ENCODE measurements at regions not wholly inside any gene's neighbourhood (a gene's known extent, or its start where the extent isn't known, plus 50 kb on each side); places are given as distances from the start of the nearest gene placed in this dataset.

DNA sequence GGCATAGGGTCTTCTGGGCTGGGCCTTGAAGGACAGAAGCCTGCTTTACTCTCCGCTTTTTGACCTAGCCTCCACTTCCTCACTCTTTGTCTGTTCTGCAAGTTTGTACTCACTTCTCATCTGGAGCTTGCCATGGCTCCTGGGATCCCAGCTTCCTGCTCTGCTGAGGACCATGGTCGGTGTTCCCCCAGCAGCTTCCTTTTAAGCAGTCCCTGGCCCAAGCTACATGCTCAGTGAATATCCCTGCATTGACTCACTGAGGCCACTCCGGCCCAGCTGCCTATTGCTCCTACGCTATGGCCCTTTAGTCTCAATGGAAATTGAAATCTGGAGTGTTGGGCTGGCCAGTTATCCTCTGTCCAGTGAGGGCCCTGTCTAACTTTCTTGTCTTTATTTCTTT, 427.7 kb downstream of the RPS24 start:
- POLR2A ChIA-PET = no interaction called here
- Histone ChIP-seq H3K9me3 (no peaks in the 10 kb centered on the region), H3K79me2 (ENCODE audit: insufficient read depth) (no peaks in the 10 kb centered on the region), H3F3A (replicated peaks; ENCODE audit: insufficient read depth) (peaks cover 10% of the 10 kb centered on the region), H3K4me3 (ENCODE audit: low read depth in 2 of 2, low read length in 1 of 2) (no peak overlapping the region), H3K27ac (ENCODE audit: low read depth in 2 of 2, low read length in 1 of 2) (no peak overlapping the region; a peak in 1 of 4 replicates), H3K36me3 (replicated peaks in 1 of 2; ENCODE audit: control insufficient read depth in 1 of 2, insufficient read depth in 2 of 2, low read length in 1 of 2) (no peaks in the 10 kb centered on the region), H3K9ac (no peak overlapping the region), H3K4me1 (ENCODE audit: control insufficient read depth in 1 of 2, insufficient read depth in 2 of 2, low read depth in 1 of 2, low read length in 1 of 2) (peaks cover 0 to 26% of the 10 kb centered on the region in 2 experiments), H3K4me2 (no peak overlapping the region), H4K20me1 (ENCODE audit: insufficient read depth) (no peaks in the 10 kb centered on the region), H2AFZ (ENCODE audit: low read depth) (no peak overlapping the region), H3K9me2 (no peaks in the 10 kb centered on the region), H3K27me3 (ENCODE audit: insufficient read depth) (no peaks in the 10 kb centered on the region)
- DNase-seq = no peak
- CTCF ChIA-PET = interaction anchor here (0.7 kb wide), 1 partner anchor 51 kb away, joined by 3 read pairs; no protein-coding TSS in a partner anchor
- TF ChIP-seq FOSL2 (IDR thresholded peaks at IDR 0.05; ENCODE audit: borderline replicate concordance, low read depth) (no peak), TAF1 (IDR thresholded peaks at IDR 0.05; ENCODE audit: borderline replicate concordance, low read depth, low read length) (no peak), RFX5 (IDR thresholded peaks at IDR 0.05; ENCODE audit: low read length) (no peak), ELF1 (IDR thresholded peaks at IDR 0.05) (no peak), SIN3A (IDR thresholded peaks at IDR 0.05; ENCODE audit: borderline replicate concordance, low read depth, low read length) (no peak), RAD21 (IDR thresholded peaks at IDR 0.05; ENCODE audit: low read length) (no peak), NFIC (IDR thresholded peaks at IDR 0.05; ENCODE audit: borderline replicate concordance) (no peak), FOXJ3 (CRISPR knock-in tag; IDR thresholded peaks at IDR 0.05) (no peak), MXI1 (IDR thresholded peaks at IDR 0.05; ENCODE audit: low read depth, low read length) (no peak), SMC3 (IDR thresholded peaks at IDR 0.05; ENCODE audit: low read depth, low read length) (no peak), TEAD4 (IDR thresholded peaks at IDR 0.05; ENCODE audit: borderline replicate concordance, insufficient read depth) (no peak), YY1 (IDR thresholded peaks at IDR 0.05; ENCODE audit: low read depth) (no peak)
- TF ChIP-seq, protein P1, sequence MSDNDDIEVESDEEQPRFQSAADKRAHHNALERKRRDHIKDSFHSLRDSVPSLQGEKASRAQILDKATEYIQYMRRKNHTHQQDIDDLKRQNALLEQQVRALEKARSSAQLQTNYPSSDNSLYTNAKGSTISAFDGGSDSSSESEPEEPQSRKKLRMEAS (IDR thresholded peaks at IDR 0.05; ENCODE audit: low read depth) = no peak
- TF ChIP-seq, protein P2, sequence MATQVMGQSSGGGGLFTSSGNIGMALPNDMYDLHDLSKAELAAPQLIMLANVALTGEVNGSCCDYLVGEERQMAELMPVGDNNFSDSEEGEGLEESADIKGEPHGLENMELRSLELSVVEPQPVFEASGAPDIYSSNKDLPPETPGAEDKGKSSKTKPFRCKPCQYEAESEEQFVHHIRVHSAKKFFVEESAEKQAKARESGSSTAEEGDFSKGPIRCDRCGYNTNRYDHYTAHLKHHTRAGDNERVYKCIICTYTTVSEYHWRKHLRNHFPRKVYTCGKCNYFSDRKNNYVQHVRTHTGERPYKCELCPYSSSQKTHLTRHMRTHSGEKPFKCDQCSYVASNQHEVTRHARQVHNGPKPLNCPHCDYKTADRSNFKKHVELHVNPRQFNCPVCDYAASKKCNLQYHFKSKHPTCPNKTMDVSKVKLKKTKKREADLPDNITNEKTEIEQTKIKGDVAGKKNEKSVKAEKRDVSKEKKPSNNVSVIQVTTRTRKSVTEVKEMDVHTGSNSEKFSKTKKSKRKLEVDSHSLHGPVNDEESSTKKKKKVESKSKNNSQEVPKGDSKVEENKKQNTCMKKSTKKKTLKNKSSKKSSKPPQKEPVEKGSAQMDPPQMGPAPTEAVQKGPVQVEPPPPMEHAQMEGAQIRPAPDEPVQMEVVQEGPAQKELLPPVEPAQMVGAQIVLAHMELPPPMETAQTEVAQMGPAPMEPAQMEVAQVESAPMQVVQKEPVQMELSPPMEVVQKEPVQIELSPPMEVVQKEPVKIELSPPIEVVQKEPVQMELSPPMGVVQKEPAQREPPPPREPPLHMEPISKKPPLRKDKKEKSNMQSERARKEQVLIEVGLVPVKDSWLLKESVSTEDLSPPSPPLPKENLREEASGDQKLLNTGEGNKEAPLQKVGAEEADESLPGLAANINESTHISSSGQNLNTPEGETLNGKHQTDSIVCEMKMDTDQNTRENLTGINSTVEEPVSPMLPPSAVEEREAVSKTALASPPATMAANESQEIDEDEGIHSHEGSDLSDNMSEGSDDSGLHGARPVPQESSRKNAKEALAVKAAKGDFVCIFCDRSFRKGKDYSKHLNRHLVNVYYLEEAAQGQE (IDR thresholded peaks at IDR 0.05; ENCODE audit: low read depth, low read length) = no peak
- TF ChIP-seq, protein P3, sequence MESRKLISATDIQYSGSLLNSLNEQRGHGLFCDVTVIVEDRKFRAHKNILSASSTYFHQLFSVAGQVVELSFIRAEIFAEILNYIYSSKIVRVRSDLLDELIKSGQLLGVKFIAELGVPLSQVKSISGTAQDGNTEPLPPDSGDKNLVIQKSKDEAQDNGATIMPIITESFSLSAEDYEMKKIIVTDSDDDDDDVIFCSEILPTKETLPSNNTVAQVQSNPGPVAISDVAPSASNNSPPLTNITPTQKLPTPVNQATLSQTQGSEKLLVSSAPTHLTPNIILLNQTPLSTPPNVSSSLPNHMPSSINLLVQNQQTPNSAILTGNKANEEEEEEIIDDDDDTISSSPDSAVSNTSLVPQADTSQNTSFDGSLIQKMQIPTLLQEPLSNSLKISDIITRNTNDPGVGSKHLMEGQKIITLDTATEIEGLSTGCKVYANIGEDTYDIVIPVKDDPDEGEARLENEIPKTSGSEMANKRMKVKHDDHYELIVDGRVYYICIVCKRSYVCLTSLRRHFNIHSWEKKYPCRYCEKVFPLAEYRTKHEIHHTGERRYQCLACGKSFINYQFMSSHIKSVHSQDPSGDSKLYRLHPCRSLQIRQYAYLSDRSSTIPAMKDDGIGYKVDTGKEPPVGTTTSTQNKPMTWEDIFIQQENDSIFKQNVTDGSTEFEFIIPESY (IDR thresholded peaks at IDR 0.05; ENCODE audit: borderline replicate concordance, low read depth) = no peak
- TF ChIP-seq, protein P4, sequence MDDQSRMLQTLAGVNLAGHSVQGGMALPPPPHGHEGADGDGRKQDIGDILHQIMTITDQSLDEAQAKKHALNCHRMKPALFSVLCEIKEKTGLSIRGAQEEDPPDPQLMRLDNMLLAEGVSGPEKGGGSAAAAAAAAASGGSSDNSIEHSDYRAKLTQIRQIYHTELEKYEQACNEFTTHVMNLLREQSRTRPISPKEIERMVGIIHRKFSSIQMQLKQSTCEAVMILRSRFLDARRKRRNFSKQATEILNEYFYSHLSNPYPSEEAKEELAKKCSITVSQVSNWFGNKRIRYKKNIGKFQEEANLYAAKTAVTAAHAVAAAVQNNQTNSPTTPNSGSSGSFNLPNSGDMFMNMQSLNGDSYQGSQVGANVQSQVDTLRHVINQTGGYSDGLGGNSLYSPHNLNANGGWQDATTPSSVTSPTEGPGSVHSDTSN (IDR thresholded peaks at IDR 0.05) = no peak
- TF ChIP-seq, protein P5, sequence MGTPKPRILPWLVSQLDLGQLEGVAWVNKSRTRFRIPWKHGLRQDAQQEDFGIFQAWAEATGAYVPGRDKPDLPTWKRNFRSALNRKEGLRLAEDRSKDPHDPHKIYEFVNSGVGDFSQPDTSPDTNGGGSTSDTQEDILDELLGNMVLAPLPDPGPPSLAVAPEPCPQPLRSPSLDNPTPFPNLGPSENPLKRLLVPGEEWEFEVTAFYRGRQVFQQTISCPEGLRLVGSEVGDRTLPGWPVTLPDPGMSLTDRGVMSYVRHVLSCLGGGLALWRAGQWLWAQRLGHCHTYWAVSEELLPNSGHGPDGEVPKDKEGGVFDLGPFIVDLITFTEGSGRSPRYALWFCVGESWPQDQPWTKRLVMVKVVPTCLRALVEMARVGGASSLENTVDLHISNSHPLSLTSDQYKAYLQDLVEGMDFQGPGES (IDR thresholded peaks at IDR 0.05; ENCODE audit: low read depth, low read length) = no peak
- TF ChIP-seq, protein P6, sequence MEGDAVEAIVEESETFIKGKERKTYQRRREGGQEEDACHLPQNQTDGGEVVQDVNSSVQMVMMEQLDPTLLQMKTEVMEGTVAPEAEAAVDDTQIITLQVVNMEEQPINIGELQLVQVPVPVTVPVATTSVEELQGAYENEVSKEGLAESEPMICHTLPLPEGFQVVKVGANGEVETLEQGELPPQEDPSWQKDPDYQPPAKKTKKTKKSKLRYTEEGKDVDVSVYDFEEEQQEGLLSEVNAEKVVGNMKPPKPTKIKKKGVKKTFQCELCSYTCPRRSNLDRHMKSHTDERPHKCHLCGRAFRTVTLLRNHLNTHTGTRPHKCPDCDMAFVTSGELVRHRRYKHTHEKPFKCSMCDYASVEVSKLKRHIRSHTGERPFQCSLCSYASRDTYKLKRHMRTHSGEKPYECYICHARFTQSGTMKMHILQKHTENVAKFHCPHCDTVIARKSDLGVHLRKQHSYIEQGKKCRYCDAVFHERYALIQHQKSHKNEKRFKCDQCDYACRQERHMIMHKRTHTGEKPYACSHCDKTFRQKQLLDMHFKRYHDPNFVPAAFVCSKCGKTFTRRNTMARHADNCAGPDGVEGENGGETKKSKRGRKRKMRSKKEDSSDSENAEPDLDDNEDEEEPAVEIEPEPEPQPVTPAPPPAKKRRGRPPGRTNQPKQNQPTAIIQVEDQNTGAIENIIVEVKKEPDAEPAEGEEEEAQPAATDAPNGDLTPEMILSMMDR (IDR thresholded peaks at IDR 0.05) = no peak
- 84% methylated on average over 4 of the region's 4 CpGs for WGBS (ENCODE audit: low lambda C conversion rate)
